Heart left ventricle (tissue), 13 donors: ENCODE measurements at regions not wholly inside any gene's neighbourhood (a gene's known extent, or its start where the extent isn't known, plus 50 kb on each side); places are given as distances from the start of the nearest gene placed in this dataset.
A peak's percentile ranks its signal among the peaks of the same experiment; 100 is the strongest.

Source experiments
- POLR2A ChIP-seq, 2 donors: fragments of 450-650 bp; IDR thresholded peaks; one replicate each; pipeline ENCODE4 v1.6.1; 2017; ENCODE audit warnings: antibody characterized with exemption in 2 of 2, mild to moderate bottlenecking in 2 of 2, moderate library complexity in 2 of 2
- TF ChIP-seq, protein P1 (sequence below), 12 donors: fragments of 200-600 bp; sonication (generic) in 4 of 12; IDR thresholded peaks; one replicate each; pipeline versions ENCODE4 v1.5.0 to v1.8.0; 2018 to 2022; ENCODE audit warnings: antibody characterized with exemption in 12 of 12, mild to moderate bottlenecking in 5 of 12
- donor health status: ischemic (EF 13 %, LVEDD 7.1; RV severe dilation, severe dysfunction).
- donor health status: DM: no; HTN: yes; CAD: no.
- donor health status: DM: no; HTN: no; CAD: no.
- donor health status: ischemic (EF 25% LVEDD 6.9; RV normal size, moderate dysfunction).
- donor health status: ischemic (EF 25% LVEDD 5.7; RV mildly dilated, moderate dysfunction).
- donor health status: ischemic (EF 35%, LVEDD 5.7; RV mildly dilated, moderate dysfunction).
- donor health status: nonischemic (EF 11% LVEDD 7.7; RV severe dilation, severe dysfunction).
- donor health status: DM: yes; HTN: yes; CAD: no.
- donor health status: PGD.
- donor health status: ischemic (EF 29% LVEDD 5.4; RV normal size, mild dysfunction).
- donor health status: nonischemic (EF 23%, LVEDD 6.1; RV moderate dilation, normal function).

- TF ChIP-seq, protein P1, sequence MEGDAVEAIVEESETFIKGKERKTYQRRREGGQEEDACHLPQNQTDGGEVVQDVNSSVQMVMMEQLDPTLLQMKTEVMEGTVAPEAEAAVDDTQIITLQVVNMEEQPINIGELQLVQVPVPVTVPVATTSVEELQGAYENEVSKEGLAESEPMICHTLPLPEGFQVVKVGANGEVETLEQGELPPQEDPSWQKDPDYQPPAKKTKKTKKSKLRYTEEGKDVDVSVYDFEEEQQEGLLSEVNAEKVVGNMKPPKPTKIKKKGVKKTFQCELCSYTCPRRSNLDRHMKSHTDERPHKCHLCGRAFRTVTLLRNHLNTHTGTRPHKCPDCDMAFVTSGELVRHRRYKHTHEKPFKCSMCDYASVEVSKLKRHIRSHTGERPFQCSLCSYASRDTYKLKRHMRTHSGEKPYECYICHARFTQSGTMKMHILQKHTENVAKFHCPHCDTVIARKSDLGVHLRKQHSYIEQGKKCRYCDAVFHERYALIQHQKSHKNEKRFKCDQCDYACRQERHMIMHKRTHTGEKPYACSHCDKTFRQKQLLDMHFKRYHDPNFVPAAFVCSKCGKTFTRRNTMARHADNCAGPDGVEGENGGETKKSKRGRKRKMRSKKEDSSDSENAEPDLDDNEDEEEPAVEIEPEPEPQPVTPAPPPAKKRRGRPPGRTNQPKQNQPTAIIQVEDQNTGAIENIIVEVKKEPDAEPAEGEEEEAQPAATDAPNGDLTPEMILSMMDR (IDR thresholded peaks at IDR 0.05) = peak in 6 of 12 donors; percentile 13 to 42 (median 33)
- no peak for TF ChIP-seq POLR2A (IDR thresholded peaks at IDR 0.05)
Observed at GRCh38 chr12:24728366-24728765, 220.5 kb downstream of the BCAT1 start.
